Astrocyte (in vitro differentiated cells and primary cell): ENCODE measurements at regions not wholly inside any gene's neighbourhood (a gene's known extent, or its start where the extent isn't known, plus 50 kb on each side); places are given as distances from the start of the nearest gene placed in this dataset.

ENCODE experiments used
- EZH2 ChIP-seq: IDR thresholded peaks from 2 replicates; pipeline ENCODE4 v1.6.1; 2012; ENCODE audit warnings: mild to moderate bottlenecking, low read length, inconsistent platforms; ENCODE audit not compliant: insufficient read depth
- TF ChIP-seq, protein P1 (sequence below): IDR thresholded peaks from 2 replicates; pipeline ENCODE4 v1.5.1; 2011; ENCODE audit warnings: low read depth, mild to moderate bottlenecking, inconsistent platforms, low read length, moderate library complexity; ENCODE audit not compliant: insufficient read depth

- TF ChIP-seq, protein P1, sequence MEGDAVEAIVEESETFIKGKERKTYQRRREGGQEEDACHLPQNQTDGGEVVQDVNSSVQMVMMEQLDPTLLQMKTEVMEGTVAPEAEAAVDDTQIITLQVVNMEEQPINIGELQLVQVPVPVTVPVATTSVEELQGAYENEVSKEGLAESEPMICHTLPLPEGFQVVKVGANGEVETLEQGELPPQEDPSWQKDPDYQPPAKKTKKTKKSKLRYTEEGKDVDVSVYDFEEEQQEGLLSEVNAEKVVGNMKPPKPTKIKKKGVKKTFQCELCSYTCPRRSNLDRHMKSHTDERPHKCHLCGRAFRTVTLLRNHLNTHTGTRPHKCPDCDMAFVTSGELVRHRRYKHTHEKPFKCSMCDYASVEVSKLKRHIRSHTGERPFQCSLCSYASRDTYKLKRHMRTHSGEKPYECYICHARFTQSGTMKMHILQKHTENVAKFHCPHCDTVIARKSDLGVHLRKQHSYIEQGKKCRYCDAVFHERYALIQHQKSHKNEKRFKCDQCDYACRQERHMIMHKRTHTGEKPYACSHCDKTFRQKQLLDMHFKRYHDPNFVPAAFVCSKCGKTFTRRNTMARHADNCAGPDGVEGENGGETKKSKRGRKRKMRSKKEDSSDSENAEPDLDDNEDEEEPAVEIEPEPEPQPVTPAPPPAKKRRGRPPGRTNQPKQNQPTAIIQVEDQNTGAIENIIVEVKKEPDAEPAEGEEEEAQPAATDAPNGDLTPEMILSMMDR: no peak
- no peak for TF ChIP-seq EZH2
These were observed 336.4 kb downstream of the LRIG3 start for GRCh38 chr12:58583940-58584339.
